T-cell (primary cell): ENCODE measurements at regions not wholly inside any gene's neighbourhood (a gene's known extent, or its start where the extent isn't known, plus 50 kb on each side); places are given as distances from the start of the nearest gene placed in this dataset.

Experiments
- ATAC-seq, 4 experiments: fragments of 200-7000 bp in 3 of 4; fragments of 150-1000 bp in 1 of 4; cut with Tn5 transposase; replicated peaks in 1 of 4; 1 replicate in 3 of 4; 2 replicates in 1 of 4; pipeline ENCODE4 v1.10.0; 2021; ENCODE audit warnings: moderate library complexity in 3 of 4, mild to moderate bottlenecking in 2 of 4, moderate number of reproducible peaks in 1 of 4
- CTCF ChIA-PET, 2 donors: fragments of 300-600 bp; sonication (Branson Sonifier 250); formaldehyde crosslinking; loops; one replicate each; lab custom pipeline; 2022; ENCODE audit warnings: antibody characterized with exemption in 2 of 2; lab: Charles Lee
- POLR2A ChIA-PET, 2 donors: fragments of 300-600 bp; sonication (Branson Sonifier 250); formaldehyde crosslinking; loops; one replicate each; lab custom pipeline; 2022; ENCODE audit warnings: antibody characterized with exemption in 2 of 2; lab: Charles Lee
- DNase-seq, 35 experiments: peaks; one replicate each; pipeline versions ENCODE4 v3.0.0 to v3.0.0-alpha.2; 2013 to 2023
- H3K27ac ChIP-seq: one replicate; pipeline ENCODE4 v1.5.1; 2013; ENCODE audit warnings: low read length
- H3K27me3 ChIP-seq, 2 experiments: replicated peaks in 1 of 2; 1 replicate in 1 of 2; 2 replicates in 1 of 2; pipeline versions ENCODE4 v1.6.1 to v1.7.0; 2013; ENCODE audit warnings: low read length in 1 of 2, mixed read lengths in 1 of 2; ENCODE audit not compliant: control insufficient read depth in 2 of 2, insufficient read depth in 2 of 2; ENCODE audit errors: extremely low read depth in 1 of 2
- H3K36me3 ChIP-seq, 2 donors: 1 replicate in 1 of 2; 2 replicates in 1 of 2; pipeline versions ENCODE4 v1.6.1 to v1.7.0; 2013; ENCODE audit warnings: low read length in 1 of 2; ENCODE audit not compliant: control insufficient read depth in 2 of 2, insufficient read depth in 1 of 2; ENCODE audit errors: extremely low read depth in 1 of 2
- H3K4me1 ChIP-seq, 2 experiments: 1 replicate in 1 of 2; 2 replicates in 1 of 2; pipeline versions ENCODE4 v1.6.1 to v1.7.0; 2013; ENCODE audit warnings: low read length in 2 of 2, mixed read lengths in 1 of 2; ENCODE audit not compliant: insufficient read depth in 2 of 2, control insufficient read depth in 1 of 2; ENCODE audit errors: extremely low read depth in 1 of 2
- H3K4me3 ChIP-seq, 2 donors: 1 replicate in 1 of 2; 2 replicates in 1 of 2; pipeline versions ENCODE4 v1.5.1 to v1.7.0; 2013; ENCODE audit warnings: mild to moderate bottlenecking in 2 of 2, low read length in 1 of 2, moderate library complexity in 1 of 2; ENCODE audit not compliant: control insufficient read depth in 1 of 2; ENCODE audit errors: extremely low read depth in 1 of 2
- H3K9me3 ChIP-seq: 2 replicates; pipeline ENCODE4 v1.7.0; 2013
- H3K27ac Mint-ChIP-seq, 2 donors: one replicate each; pipeline ENCODE4 v1.8.0; 2020 to 2021; ENCODE audit warnings: mild to moderate bottlenecking in 2 of 2, mixed read lengths in 2 of 2
- H3K27me3 Mint-ChIP-seq, 2 donors: one replicate each; pipeline ENCODE4 v1.8.0; 2021 to 2022; ENCODE audit warnings: mixed read lengths in 2 of 2
- H3K36me3 Mint-ChIP-seq: one replicate; pipeline ENCODE4 v1.8.0; 2021; ENCODE audit warnings: mixed read lengths
- H3K4me1 Mint-ChIP-seq, 3 donors: one replicate each; pipeline ENCODE4 v1.8.0; 2020 to 2022; ENCODE audit warnings: mixed read lengths in 3 of 3, mild to moderate bottlenecking in 1 of 3
- H3K4me3 Mint-ChIP-seq, 3 donors: one replicate each; pipeline ENCODE4 v1.8.0; 2020 to 2022; ENCODE audit warnings: mild to moderate bottlenecking in 3 of 3, mixed read lengths in 3 of 3, moderate library complexity in 3 of 3
- H3K9me3 Mint-ChIP-seq, 3 donors: one replicate each; pipeline ENCODE4 v1.8.0; 2020 to 2022; ENCODE audit warnings: mixed read lengths in 3 of 3
- WGBS: methylation state at CpG from one replicate; pipeline ENCODE4 v1.1.5; 2013; ENCODE audit warnings: missing lambda C conversion rate; ENCODE audit not compliant: insufficient coverage; 5-methylcytosine and 5-hydroxymethylcytosine counted together

- ChIA-PET CTCF (no interaction called here), POLR2A (no interaction called here)
- no peak overlapping the region for H3K4me3 ChIP-seq
- 69% methylated on average over 2 of the region's 5 CpGs for WGBS
- H3K36me3 ChIP-seq, result no peaks in the 10 kb centered on the region
- Mint-ChIP-seq H3K27ac (no peak overlapping the region), H3K27me3 (no peaks in the 10 kb centered on the region), H3K36me3 (no peaks in the 10 kb centered on the region), H3K4me1 (no peaks in the 10 kb centered on the region), H3K4me3 (no peak overlapping the region), H3K9me3 (peaks cover 0 to 2% (median 0%) of the 10 kb centered on the region in 3 donors)
- ATAC-seq (no peak), DNase-seq (no peak)
- H3K27ac ChIP-seq, result no peak overlapping the region
- no peaks in the 10 kb centered on the region for H3K4me1 ChIP-seq
- H3K9me3 ChIP-seq, result no peaks in the 10 kb centered on the region
- no peaks in the 10 kb centered on the region for H3K27me3 ChIP-seq
Measured at GRCh38 chr13:108031865-108032264, 183.5 kb downstream of the LIG4 start.

DNA sequence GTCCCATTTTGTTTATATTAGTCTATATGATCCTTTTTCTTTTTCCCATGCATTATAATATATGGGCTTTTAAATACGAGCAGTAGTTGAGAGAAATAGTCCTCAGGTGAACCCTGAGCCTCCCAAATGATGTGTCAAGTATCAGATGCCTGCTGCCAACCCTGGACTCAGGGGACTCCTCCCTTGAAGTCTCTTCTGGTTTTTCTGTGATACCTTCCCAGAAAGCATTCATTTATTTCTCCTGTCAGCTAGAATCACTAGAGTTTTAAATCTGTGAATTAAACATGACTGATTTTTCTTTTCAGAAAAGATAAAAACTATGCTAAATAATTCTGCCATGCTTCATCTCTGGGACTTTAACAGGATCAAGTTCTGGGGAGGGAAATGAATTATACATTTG is 184.6 kb downstream of the LIG4 start:
- ATAC-seq, result no peak
- no peak overlapping the region for H3K4me3 ChIP-seq
- Mint-ChIP-seq H3K4me3 (no peak overlapping the region), H3K36me3 (no peaks in the 10 kb centered on the region), H3K27ac (no peak overlapping the region), H3K27me3 (no peaks in the 10 kb centered on the region), H3K9me3 (peaks cover 0 to 2% (median 0%) of the 10 kb centered on the region in 3 donors), H3K4me1 (no peaks in the 10 kb centered on the region)
- H3K9me3 ChIP-seq, result no peaks in the 10 kb centered on the region
- H3K27ac ChIP-seq, result no peak overlapping the region
- no peaks in the 10 kb centered on the region for H3K36me3 ChIP-seq
- ChIA-PET CTCF (no interaction called here), POLR2A (no interaction called here)
- WGBS, result no CpG with 5 or more reads among the region's 1 CpG
- H3K27me3 ChIP-seq, result no peaks in the 10 kb centered on the region
- no peak for DNase-seq
- no peaks in the 10 kb centered on the region for H3K4me1 ChIP-seq

DNA sequence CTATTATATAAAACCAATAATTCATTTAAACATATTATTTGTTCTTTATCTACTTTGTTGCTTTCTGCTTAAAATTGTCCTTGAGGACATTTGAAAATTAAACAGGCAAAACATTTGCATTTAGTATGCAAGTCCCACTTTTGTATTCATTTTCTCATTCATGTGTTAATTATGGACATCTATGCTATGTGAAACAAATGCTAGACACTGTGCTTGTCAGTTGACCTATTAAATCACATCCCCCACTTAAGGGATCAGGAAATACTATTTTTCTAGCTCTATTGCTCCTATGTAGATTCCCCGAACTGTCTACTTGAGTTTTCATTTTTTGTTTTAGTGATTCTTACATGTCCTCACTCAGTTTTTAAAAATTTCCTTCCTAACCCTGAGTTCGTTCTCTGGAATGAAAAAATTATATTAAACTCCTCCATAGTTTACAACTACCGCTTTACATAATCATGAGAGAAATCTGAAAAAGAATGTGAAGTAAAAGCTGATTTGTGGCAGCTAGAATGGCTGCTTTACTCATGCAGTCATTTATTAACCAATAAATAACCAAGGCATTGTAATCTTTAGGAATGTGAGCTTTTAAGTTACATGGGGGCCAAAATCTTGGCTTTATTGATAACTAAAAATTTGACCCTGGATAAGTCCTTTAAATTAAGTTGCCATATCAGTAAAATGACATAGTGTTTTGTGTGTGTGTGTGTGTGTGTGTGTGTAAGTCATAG is 188.5 kb downstream of the LIG4 start:
- no peak for DNase-seq
- Histone ChIP-seq H3K9me3 (no peaks in the 10 kb centered on the region), H3K27me3 (no peaks in the 10 kb centered on the region), H3K27ac (no peak overlapping the region), H3K36me3 (no peaks in the 10 kb centered on the region), H3K4me3 (no peak overlapping the region), H3K4me1 (no peaks in the 10 kb centered on the region)
- Mint-ChIP-seq H3K27me3 (no peaks in the 10 kb centered on the region), H3K4me3 (no peak overlapping the region), H3K27ac (no peak overlapping the region), H3K36me3 (no peaks in the 10 kb centered on the region), H3K4me1 (no peaks in the 10 kb centered on the region), H3K9me3 (no peaks in the 10 kb centered on the region)
- POLR2A ChIA-PET, result no interaction called here
- no CpG with 5 or more reads among the region's 3 CpGs for WGBS
- no peak for ATAC-seq
- CTCF ChIA-PET, result no interaction called here

- peaks cover 9 to 27% (median 18%) of the 10 kb centered on the region in 3 donors for H3K9me3 Mint-ChIP-seq
- 64% methylated on average over 2 of the region's 4 CpGs for WGBS
- POLR2A ChIA-PET, result no interaction called here
Measured at GRCh38 chr13:108020027-108020426, 195.3 kb downstream of the LIG4 start.

DNA sequence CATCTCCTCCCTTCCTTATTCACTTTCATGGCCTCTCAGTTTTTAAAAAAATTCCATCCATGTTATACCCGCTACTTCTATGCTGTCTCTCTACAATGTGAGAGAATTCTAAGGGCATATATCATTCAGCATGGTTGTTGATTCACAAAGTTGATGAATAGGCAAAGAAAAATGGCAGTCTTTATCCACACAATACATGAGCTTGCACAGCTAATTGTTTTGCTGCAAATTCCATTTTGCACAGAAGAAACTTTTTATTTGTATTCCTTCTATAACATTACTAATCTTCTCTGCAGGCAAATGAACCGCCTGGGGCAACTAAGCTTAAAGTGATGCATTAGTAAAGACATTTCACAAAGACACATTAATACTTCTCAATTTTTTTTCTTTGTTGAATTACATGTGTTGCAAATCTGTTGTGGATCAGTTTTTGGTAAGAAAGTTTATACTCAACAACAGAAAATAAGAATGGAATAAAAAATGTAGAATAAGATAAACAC is 196.9 kb downstream of the LIG4 start:
- WGBS, result no CpG with 5 or more reads among the region's 2 CpGs
- DNase-seq (no peak), ATAC-seq (no peak)
- Histone ChIP-seq H3K36me3 (no peaks in the 10 kb centered on the region), H3K27me3 (no peaks in the 10 kb centered on the region), H3K4me3 (no peak overlapping the region), H3K27ac (no peak overlapping the region), H3K4me1 (no peaks in the 10 kb centered on the region), H3K9me3 (peaks cover 3% of the 10 kb centered on the region)
- POLR2A ChIA-PET, result no interaction called here
- no peaks in the 10 kb centered on the region for H3K27me3 Mint-ChIP-seq
- H3K36me3 Mint-ChIP-seq, result no peaks in the 10 kb centered on the region
- no peak overlapping the region for H3K4me3 Mint-ChIP-seq
- H3K4me1 Mint-ChIP-seq, result no peaks in the 10 kb centered on the region
- no peak overlapping the region for H3K27ac Mint-ChIP-seq
- CTCF ChIA-PET, result no interaction called here
- H3K9me3 Mint-ChIP-seq, result peaks cover 9 to 27% (median 18%) of the 10 kb centered on the region in 3 donors

More at GRCh38 chr13:108020027-108020426, 195.3 kb downstream of the LIG4 start:
- no peak overlapping the region for H3K27ac ChIP-seq
- Mint-ChIP-seq H3K36me3 (no peaks in the 10 kb centered on the region), H3K4me3 (no peak overlapping the region), H3K27me3 (no peaks in the 10 kb centered on the region), H3K27ac (no peak overlapping the region), H3K4me1 (no peaks in the 10 kb centered on the region)
- ATAC-seq (no peak), DNase-seq (no peak)
- CTCF ChIA-PET, result interaction anchor here in 1 of 2 donors (0.5 kb wide), 1 partner anchor 46 kb away, joined by 3 read pairs; no protein-coding TSS in a partner anchor
- H3K27me3 ChIP-seq, result no peaks in the 10 kb centered on the region
- H3K4me3 ChIP-seq, result no peak overlapping the region
- no peaks in the 10 kb centered on the region for H3K4me1 ChIP-seq
- no peaks in the 10 kb centered on the region for H3K36me3 ChIP-seq
- peaks cover 3% of the 10 kb centered on the region for H3K9me3 ChIP-seq

DNA sequence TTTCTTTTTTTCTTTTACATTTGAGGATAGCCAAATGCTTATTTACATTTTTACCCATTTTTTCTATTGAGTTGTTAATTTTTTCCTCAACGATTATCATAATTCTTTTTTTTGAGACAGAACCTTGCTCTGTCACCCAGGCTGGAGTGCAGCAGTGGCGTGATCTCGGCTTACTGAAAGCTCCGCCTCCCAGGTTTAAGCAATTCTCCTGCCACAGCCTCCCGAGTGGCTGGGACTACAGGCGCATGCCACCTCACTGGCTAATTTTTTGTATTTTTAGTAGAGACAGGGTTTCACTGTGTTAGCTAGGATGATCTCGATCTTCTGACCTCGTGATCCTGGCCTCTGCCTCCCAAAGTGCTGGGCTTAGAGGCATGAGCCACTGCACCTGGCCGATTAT is 208.7 kb downstream of the LIG4 start:
- H3K27me3 Mint-ChIP-seq, result no peaks in the 10 kb centered on the region
- H3K36me3 Mint-ChIP-seq, result no peaks in the 10 kb centered on the region
- H3K4me3 ChIP-seq, result no peak overlapping the region
- H3K4me1 Mint-ChIP-seq, result no peaks in the 10 kb centered on the region
- ChIA-PET CTCF (no interaction called here), POLR2A (no interaction called here)
- no peaks in the 10 kb centered on the region for H3K4me1 ChIP-seq
- no peaks in the 10 kb centered on the region for H3K36me3 ChIP-seq
- H3K9me3 ChIP-seq, result no peaks in the 10 kb centered on the region
- H3K27ac Mint-ChIP-seq, result no peak overlapping the region
- WGBS, result 92% methylated on average over 4 of the region's 9 CpGs
- peaks cover 5 to 10% (median 8%) of the 10 kb centered on the region in 3 donors for H3K9me3 Mint-ChIP-seq
- DNase-seq, result no peak
- H3K27ac ChIP-seq, result no peak overlapping the region
- ATAC-seq, result no peak
- no peak overlapping the region for H3K4me3 Mint-ChIP-seq
- H3K27me3 ChIP-seq, result no peaks in the 10 kb centered on the region
